ENCODE measurements at regions not wholly inside any gene's neighbourhood (a gene's known extent, or its start where the extent isn't known, plus 50 kb on each side); places are given as distances from the start of the nearest gene placed in this dataset.

DNA sequence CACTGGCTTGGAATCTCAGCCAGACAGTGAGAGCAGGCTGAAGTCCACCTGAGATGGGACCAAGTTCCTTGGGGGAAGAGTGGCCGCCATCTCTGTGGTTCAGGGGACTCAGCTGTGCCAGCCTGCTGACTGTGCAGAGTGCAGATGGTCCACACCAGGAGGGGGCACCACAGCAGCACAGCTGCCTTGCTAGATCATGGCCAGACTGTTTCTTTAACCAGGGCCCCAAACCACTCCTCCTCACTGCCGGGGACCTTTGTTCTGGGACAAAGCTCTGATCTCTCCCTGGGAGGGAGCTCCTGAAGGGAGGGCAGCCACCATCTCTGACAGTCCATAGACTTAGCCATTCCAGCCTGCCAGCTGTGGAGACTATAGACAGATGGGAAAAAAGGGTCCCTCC lies 2189.6 kb downstream of the PCDH7 start:
- H2BK12ac ChIP-seq (ENCODE audit: low read length in 2 of 2): no peak overlapping the region
- H3K27me3 ChIP-seq (ENCODE audit: control insufficient read depth in 1 of 2, insufficient read depth in 1 of 2, low read length in 2 of 2): no peaks in the 10 kb centered on the region
- no peaks in the 10 kb centered on the region for H3K79me1 ChIP-seq (replicated peaks; ENCODE audit: low read length, poor library complexity, severe bottlenecking)
- no peak overlapping the region for H4K8ac ChIP-seq (ENCODE audit: low read length)
- no peaks in the 10 kb centered on the region for H3K4me1 ChIP-seq (ENCODE audit: control insufficient read depth, insufficient read depth, low read depth, low read length)
- 94% methylated on average over 2 of the region's 2 CpGs for WGBS
- H3K9me3 ChIP-seq (ENCODE audit: control insufficient read depth, low read length): peaks cover 13% of the 10 kb centered on the region
- H2AK5ac ChIP-seq (ENCODE audit: low read length, severe bottlenecking): no peak overlapping the region
- no peak overlapping the region for H3K18ac ChIP-seq (ENCODE audit: low read depth in 1 of 2, low read length in 2 of 2)
- no peak overlapping the region for H3K27ac ChIP-seq (ENCODE audit: low read length, poor library complexity, severe bottlenecking)
- H4K91ac ChIP-seq (ENCODE audit: low read length): no peak overlapping the region
- no peak overlapping the region for H2BK5ac ChIP-seq (ENCODE audit: low read depth, low read length, poor library complexity, severe bottlenecking)
- no peak overlapping the region for H2BK120ac ChIP-seq (ENCODE audit: low read depth, low read length)
- no peak overlapping the region for H2AFZ ChIP-seq (ENCODE audit: low read depth, low read length)
- no peak overlapping the region for H3K4me3 ChIP-seq (ENCODE audit: insufficient read depth in 1 of 2, low read depth in 1 of 2, low read length in 2 of 2)
- no peak for DNase-seq
- no peaks in the 10 kb centered on the region for H3K36me3 ChIP-seq (ENCODE audit: control insufficient read depth in 1 of 2, insufficient read depth in 2 of 2, low read depth in 1 of 2, low read length in 2 of 2)
- no peak overlapping the region for H3K4ac ChIP-seq (ENCODE audit: low read depth in 1 of 2, low read length in 2 of 2)
- no peak overlapping the region for H2BK15ac ChIP-seq (ENCODE audit: low read depth, poor library complexity, severe bottlenecking)
- H3K4me2 ChIP-seq (ENCODE audit: low read length, poor library complexity, severe bottlenecking): no peak overlapping the region
- no peak overlapping the region for H3K14ac ChIP-seq (ENCODE audit: low read length in 2 of 2)
- H3K23ac ChIP-seq (ENCODE audit: low read length in 2 of 2): no peak overlapping the region
- no peak overlapping the region for H3K9ac ChIP-seq (ENCODE audit: low read length)

DNA sequence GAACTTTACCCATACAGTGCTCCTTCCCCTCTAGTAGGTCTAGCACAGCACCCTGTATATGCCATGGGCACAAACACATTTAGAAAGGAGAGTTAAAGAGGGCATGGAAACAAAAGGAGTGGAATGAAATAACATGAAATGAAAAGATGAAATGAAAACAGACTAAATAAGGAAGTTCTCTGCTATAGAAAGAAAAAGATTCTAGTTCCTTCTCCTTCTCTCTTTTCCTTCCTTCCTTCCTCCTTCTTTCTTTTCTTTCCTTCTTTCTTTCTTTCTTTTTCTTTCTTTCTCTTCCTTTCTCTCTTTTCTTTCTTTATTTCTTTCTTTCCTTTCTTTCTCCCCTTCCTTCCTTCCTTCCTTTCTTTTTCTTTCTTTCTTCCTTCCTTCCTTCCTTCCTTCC lies 2197.4 kb downstream of the PCDH7 start:
- Histone ChIP-seq H3K23ac (ENCODE audit: low read length in 2 of 2) (no peak overlapping the region), H3K4me2 (ENCODE audit: low read length, poor library complexity, severe bottlenecking) (no peak overlapping the region), H3K4me3 (ENCODE audit: insufficient read depth in 1 of 2, low read depth in 1 of 2, low read length in 2 of 2) (no peak overlapping the region), H3K14ac (ENCODE audit: low read length in 2 of 2) (no peak overlapping the region), H3K9ac (ENCODE audit: low read length) (no peak overlapping the region), H4K8ac (ENCODE audit: low read length) (no peak overlapping the region), H4K91ac (ENCODE audit: low read length) (no peak overlapping the region), H3K36me3 (ENCODE audit: control insufficient read depth in 1 of 2, insufficient read depth in 2 of 2, low read depth in 1 of 2, low read length in 2 of 2) (no peaks in the 10 kb centered on the region), H3K79me1 (replicated peaks; ENCODE audit: low read length, poor library complexity, severe bottlenecking) (no peaks in the 10 kb centered on the region), H3K27me3 (ENCODE audit: control insufficient read depth in 1 of 2, insufficient read depth in 1 of 2, low read length in 2 of 2) (no peaks in the 10 kb centered on the region), H2AFZ (ENCODE audit: low read depth, low read length) (no peak overlapping the region), H2BK12ac (ENCODE audit: low read length in 2 of 2) (no peak overlapping the region), H2BK15ac (ENCODE audit: low read depth, poor library complexity, severe bottlenecking) (no peak overlapping the region), H3K27ac (ENCODE audit: low read length, poor library complexity, severe bottlenecking) (no peak overlapping the region), H3K4ac (ENCODE audit: low read depth in 1 of 2, low read length in 2 of 2) (no peak overlapping the region), H2AK5ac (ENCODE audit: low read length, severe bottlenecking) (no peak overlapping the region), H3K9me3 (ENCODE audit: control insufficient read depth, low read length) (peaks cover 4% of the 10 kb centered on the region), H3K18ac (ENCODE audit: low read depth in 1 of 2, low read length in 2 of 2) (no peak overlapping the region), H2BK120ac (ENCODE audit: low read depth, low read length) (no peak overlapping the region), H2BK5ac (ENCODE audit: low read depth, low read length, poor library complexity, severe bottlenecking) (no peak overlapping the region), H3K4me1 (ENCODE audit: control insufficient read depth, insufficient read depth, low read depth, low read length) (no peaks in the 10 kb centered on the region)
- no peak for DNase-seq

DNA sequence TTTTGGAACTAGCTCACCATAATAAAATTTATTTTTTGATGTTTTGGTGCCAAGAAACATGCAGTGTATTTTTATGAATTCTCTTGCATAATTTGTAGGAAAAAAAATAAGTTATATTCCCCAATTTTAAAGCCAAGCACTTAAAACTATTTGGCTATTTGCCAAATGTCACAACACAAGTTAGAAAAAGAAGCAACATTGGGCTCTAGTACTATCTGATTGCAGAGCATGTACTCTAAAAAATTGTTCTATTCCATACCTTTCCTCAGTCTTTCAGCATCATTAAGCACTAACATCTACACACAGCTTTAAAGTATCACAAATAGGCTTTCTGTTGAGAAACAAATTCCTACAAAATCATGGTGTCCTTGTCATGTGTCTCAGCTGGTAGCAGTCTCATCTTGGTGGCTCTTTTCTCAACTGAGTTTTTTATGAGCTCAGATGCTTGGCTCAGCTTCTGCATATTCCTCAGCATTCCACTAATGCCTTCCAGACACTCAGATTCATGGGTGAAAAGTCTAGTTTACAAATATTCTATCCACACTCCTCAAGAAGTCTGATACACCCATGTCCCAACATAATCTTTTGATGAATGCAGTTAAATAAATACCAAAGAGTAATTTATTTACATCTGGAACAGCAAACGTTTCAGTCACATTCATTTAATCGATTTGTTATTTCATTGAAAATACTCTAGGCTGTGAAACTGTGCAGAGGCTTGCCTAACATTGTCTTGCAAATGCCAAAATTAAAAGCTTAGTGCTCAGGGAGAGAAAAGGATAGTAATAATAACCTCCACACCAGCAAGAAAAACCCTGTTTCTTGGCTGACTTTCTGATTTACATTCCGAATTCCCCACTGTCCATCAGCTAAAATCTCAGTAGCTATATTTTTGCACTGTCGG lies 2209.9 kb downstream of the PCDH7 start:
- Histone ChIP-seq H3K4ac (ENCODE audit: low read depth in 1 of 2, low read length in 2 of 2) (no peak overlapping the region), H3K36me3 (ENCODE audit: control insufficient read depth in 1 of 2, insufficient read depth in 2 of 2, low read depth in 1 of 2, low read length in 2 of 2) (no peaks in the 10 kb centered on the region), H3K27ac (ENCODE audit: low read length, poor library complexity, severe bottlenecking) (no peak overlapping the region), H3K14ac (ENCODE audit: low read length in 2 of 2) (no peak overlapping the region), H4K8ac (ENCODE audit: low read length) (no peak overlapping the region), H3K79me1 (replicated peaks; ENCODE audit: low read length, poor library complexity, severe bottlenecking) (no peaks in the 10 kb centered on the region), H2BK15ac (ENCODE audit: low read depth, poor library complexity, severe bottlenecking) (no peak overlapping the region), H3K9me3 (ENCODE audit: control insufficient read depth, low read length) (no peaks in the 10 kb centered on the region), H2BK120ac (ENCODE audit: low read depth, low read length) (no peak overlapping the region), H2BK5ac (ENCODE audit: low read depth, low read length, poor library complexity, severe bottlenecking) (no peak overlapping the region), H2AFZ (ENCODE audit: low read depth, low read length) (no peak overlapping the region), H3K23ac (ENCODE audit: low read length in 2 of 2) (no peak overlapping the region), H3K4me3 (ENCODE audit: insufficient read depth in 1 of 2, low read depth in 1 of 2, low read length in 2 of 2) (no peak overlapping the region), H4K91ac (ENCODE audit: low read length) (no peak overlapping the region), H3K18ac (ENCODE audit: low read depth in 1 of 2, low read length in 2 of 2) (no peak overlapping the region), H3K4me1 (ENCODE audit: control insufficient read depth, insufficient read depth, low read depth, low read length) (no peaks in the 10 kb centered on the region), H2AK5ac (ENCODE audit: low read length, severe bottlenecking) (no peak overlapping the region), H3K4me2 (ENCODE audit: low read length, poor library complexity, severe bottlenecking) (no peak overlapping the region), H2BK12ac (ENCODE audit: low read length in 2 of 2) (no peak overlapping the region), H3K9ac (ENCODE audit: low read length) (no peak overlapping the region), H3K27me3 (ENCODE audit: control insufficient read depth in 1 of 2, insufficient read depth in 1 of 2, low read length in 2 of 2) (no peaks in the 10 kb centered on the region)
- no peak for DNase-seq
- 95% methylated on average over 3 of the region's 4 CpGs for WGBS

GRCh38 chr4:32930700-32931099 lies 2210.5 kb downstream of the PCDH7 start:
- no peak overlapping the region for H3K14ac ChIP-seq (ENCODE audit: low read length in 2 of 2)
- no peak overlapping the region for H4K91ac ChIP-seq (ENCODE audit: low read length)
- H3K4ac ChIP-seq (ENCODE audit: low read depth in 1 of 2, low read length in 2 of 2): no peak overlapping the region
- no peak overlapping the region for H3K4me3 ChIP-seq (ENCODE audit: insufficient read depth in 1 of 2, low read depth in 1 of 2, low read length in 2 of 2)
- no peak overlapping the region for H3K18ac ChIP-seq (ENCODE audit: low read depth in 1 of 2, low read length in 2 of 2)
- H2AK5ac ChIP-seq (ENCODE audit: low read length, severe bottlenecking): no peak overlapping the region
- no peaks in the 10 kb centered on the region for H3K4me1 ChIP-seq (ENCODE audit: control insufficient read depth, insufficient read depth, low read depth, low read length)
- no peaks in the 10 kb centered on the region for H3K79me1 ChIP-seq (replicated peaks; ENCODE audit: low read length, poor library complexity, severe bottlenecking)
- H3K23ac ChIP-seq (ENCODE audit: low read length in 2 of 2): no peak overlapping the region
- no peaks in the 10 kb centered on the region for H3K9me3 ChIP-seq (ENCODE audit: control insufficient read depth, low read length)
- no peak overlapping the region for H2BK12ac ChIP-seq (ENCODE audit: low read length in 2 of 2)
- WGBS: 67% methylated on average over 1 of the region's 1 CpG
- H2BK5ac ChIP-seq (ENCODE audit: low read depth, low read length, poor library complexity, severe bottlenecking): no peak overlapping the region
- no peak overlapping the region for H2BK15ac ChIP-seq (ENCODE audit: low read depth, poor library complexity, severe bottlenecking)
- no peak overlapping the region for H2AFZ ChIP-seq (ENCODE audit: low read depth, low read length)
- H3K36me3 ChIP-seq (ENCODE audit: control insufficient read depth in 1 of 2, insufficient read depth in 2 of 2, low read depth in 1 of 2, low read length in 2 of 2): no peaks in the 10 kb centered on the region
- no peak overlapping the region for H3K4me2 ChIP-seq (ENCODE audit: low read length, poor library complexity, severe bottlenecking)
- H3K27ac ChIP-seq (ENCODE audit: low read length, poor library complexity, severe bottlenecking): no peak overlapping the region
- no peak overlapping the region for H2BK120ac ChIP-seq (ENCODE audit: low read depth, low read length)
- no peak overlapping the region for H3K9ac ChIP-seq (ENCODE audit: low read length)
- H4K8ac ChIP-seq (ENCODE audit: low read length): no peak overlapping the region
- H3K27me3 ChIP-seq (ENCODE audit: control insufficient read depth in 1 of 2, insufficient read depth in 1 of 2, low read length in 2 of 2): no peaks in the 10 kb centered on the region
- DNase-seq: no peak
